ENCODE measurements at regions not wholly inside any gene's neighbourhood (a gene's known extent, or its start where the extent isn't known, plus 50 kb on each side); places are given as distances from the start of the nearest gene placed in this dataset.

- H3K9me3 ChIP-seq (ENCODE audit: insufficient read depth, low read length), result no peaks in the 10 kb centered on the region
- no peaks in the 10 kb centered on the region for H3K4me1 ChIP-seq (ENCODE audit: low read length)
- H3K36me3 ChIP-seq (replicated peaks; ENCODE audit: low read depth, low read length), result no peaks in the 10 kb centered on the region
- no peak overlapping the region for H2AFZ ChIP-seq (ENCODE audit: low read depth, low read length)
- H3K9ac ChIP-seq (ENCODE audit: low read length), result no peak overlapping the region
- H3K4me3 ChIP-seq (ENCODE audit: low read length), result no peak overlapping the region
- H3K79me2 ChIP-seq (ENCODE audit: low read length), result no peaks in the 10 kb centered on the region
- H3K27me3 ChIP-seq (ENCODE audit: low read depth, low read length), result no peaks in the 10 kb centered on the region
- H3K4me2 ChIP-seq (ENCODE audit: low read length), result no peak overlapping the region
- TF ChIP-seq CTCF (IDR thresholded peaks at IDR 0.05; ENCODE audit: low read depth, low read length) (no peak), EZH2phosphoT487 (IDR thresholded peaks at IDR 0.05; ENCODE audit: low read depth) (no peak)
- no peak overlapping the region for H3K27ac ChIP-seq (ENCODE audit: low read length)
- H4K20me1 ChIP-seq (ENCODE audit: insufficient read depth, low read length), result no peaks in the 10 kb centered on the region
Measured at GRCh38 chr5:154588091-154588774, 110.2 kb upstream of the HAND1 start.

- TF ChIP-seq CTCF (IDR thresholded peaks at IDR 0.05; ENCODE audit: low read depth, low read length) (no peak), EZH2phosphoT487 (IDR thresholded peaks at IDR 0.05; ENCODE audit: low read depth) (no peak)
- Histone ChIP-seq H3K9me3 (ENCODE audit: insufficient read depth, low read length) (no peaks in the 10 kb centered on the region), H3K4me1 (ENCODE audit: low read length) (peaks cover 4% of the 10 kb centered on the region; the same call in 1 of the 2 replicates), H3K27me3 (ENCODE audit: low read depth, low read length) (no peaks in the 10 kb centered on the region), H3K27ac (ENCODE audit: low read length) (no peak overlapping the region), H3K4me3 (ENCODE audit: low read length) (no peak overlapping the region), H4K20me1 (ENCODE audit: insufficient read depth, low read length) (no peaks in the 10 kb centered on the region), H3K79me2 (ENCODE audit: low read length) (no peaks in the 10 kb centered on the region), H3K4me2 (ENCODE audit: low read length) (no peak overlapping the region), H3K9ac (ENCODE audit: low read length) (no peak overlapping the region), H2AFZ (ENCODE audit: low read depth, low read length) (no peak overlapping the region), H3K36me3 (replicated peaks; ENCODE audit: low read depth, low read length) (no peaks in the 10 kb centered on the region)
Measured at GRCh38 chr5:154587123-154588026, 109.3 kb upstream of the HAND1 start.

- H3K4me1 ChIP-seq (ENCODE audit: low read length), result peaks cover 4% of the 10 kb centered on the region; the same call in 1 of the 2 replicates
- no peak overlapping the region for H2AFZ ChIP-seq (ENCODE audit: low read depth, low read length)
- no peak overlapping the region for H3K9ac ChIP-seq (ENCODE audit: low read length)
- no peaks in the 10 kb centered on the region for H3K9me3 ChIP-seq (ENCODE audit: insufficient read depth, low read length)
- H3K4me2 ChIP-seq (ENCODE audit: low read length), result no peak overlapping the region
- no peaks in the 10 kb centered on the region for H3K27me3 ChIP-seq (ENCODE audit: low read depth, low read length)
- H3K27ac ChIP-seq (ENCODE audit: low read length), result no peak overlapping the region
- no peaks in the 10 kb centered on the region for H4K20me1 ChIP-seq (ENCODE audit: insufficient read depth, low read length)
- no peak overlapping the region for H3K4me3 ChIP-seq (ENCODE audit: low read length)
- no peaks in the 10 kb centered on the region for H3K79me2 ChIP-seq (ENCODE audit: low read length)
- no peaks in the 10 kb centered on the region for H3K36me3 ChIP-seq (replicated peaks; ENCODE audit: low read depth, low read length)
- TF ChIP-seq CTCF (IDR thresholded peaks at IDR 0.05; ENCODE audit: low read depth, low read length), result no peak
- no peak for TF ChIP-seq EZH2phosphoT487 (IDR thresholded peaks at IDR 0.05; ENCODE audit: low read depth)
Measured at GRCh38 chr5:154583671-154584177, 105.7 kb upstream of the HAND1 start.

- no peaks in the 10 kb centered on the region for H3K9me3 ChIP-seq (ENCODE audit: insufficient read depth, low read length)
- no peak overlapping the region for H2AFZ ChIP-seq (ENCODE audit: low read depth, low read length)
- H3K4me3 ChIP-seq (ENCODE audit: low read length), result no peak overlapping the region
- H3K27ac ChIP-seq (ENCODE audit: low read length), result no peak overlapping the region
- H3K27me3 ChIP-seq (ENCODE audit: low read depth, low read length), result no peaks in the 10 kb centered on the region
- H3K79me2 ChIP-seq (ENCODE audit: low read length), result no peaks in the 10 kb centered on the region
- H3K9ac ChIP-seq (ENCODE audit: low read length), result no peak overlapping the region
- peaks cover 14% of the 10 kb centered on the region for H3K4me1 ChIP-seq (ENCODE audit: low read length)
- TF ChIP-seq CTCF (IDR thresholded peaks at IDR 0.05; ENCODE audit: low read depth, low read length) (no peak), EZH2phosphoT487 (IDR thresholded peaks at IDR 0.05; ENCODE audit: low read depth) (no peak)
- no peak overlapping the region for H3K4me2 ChIP-seq (ENCODE audit: low read length)
- no peaks in the 10 kb centered on the region for H4K20me1 ChIP-seq (ENCODE audit: insufficient read depth, low read length)
- H3K36me3 ChIP-seq (replicated peaks; ENCODE audit: low read depth, low read length), result no peaks in the 10 kb centered on the region
Measured at GRCh38 chr5:154580422-154580821, 102.4 kb upstream of the HAND1 start.

Data from OCI-LY3 (cell line).